Stimulated activated CD4-positive, alpha-beta T cell treated with anti-CD3 and anti-CD28 coated beads, Interleukin-4, amount 100 ng/mL, for 4 hours (primary cell): ENCODE measurements at regions not wholly inside any gene's neighbourhood (a gene's known extent, or its start where the extent isn't known, plus 50 kb on each side); places are given as distances from the start of the nearest gene placed in this dataset.

Experiments used
- DNase-seq, 2 experiments: peaks; one replicate each; pipeline ENCODE4 v3.0.0-alpha.2; 2020

DNA sequence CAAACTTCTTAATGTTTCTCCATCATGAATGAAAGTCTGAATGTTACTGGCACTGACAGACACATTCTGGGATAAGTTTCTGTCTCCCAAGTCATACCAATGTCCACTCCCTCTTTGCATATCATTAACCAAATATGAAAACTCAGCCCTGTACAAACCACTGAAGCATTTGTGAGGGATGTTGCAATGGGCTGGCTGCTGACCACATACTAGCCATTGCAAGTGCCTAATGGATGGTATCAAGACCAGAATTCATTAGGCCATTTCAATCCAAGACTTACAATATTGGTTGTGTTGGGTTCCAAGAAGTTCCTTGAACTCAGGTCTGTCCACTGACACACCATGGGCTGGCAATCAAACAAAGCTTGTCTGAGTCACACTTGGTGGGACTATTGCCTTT is 73.8 kb downstream of the CBLN2 start:
- DNase-seq, result no peak

DNA sequence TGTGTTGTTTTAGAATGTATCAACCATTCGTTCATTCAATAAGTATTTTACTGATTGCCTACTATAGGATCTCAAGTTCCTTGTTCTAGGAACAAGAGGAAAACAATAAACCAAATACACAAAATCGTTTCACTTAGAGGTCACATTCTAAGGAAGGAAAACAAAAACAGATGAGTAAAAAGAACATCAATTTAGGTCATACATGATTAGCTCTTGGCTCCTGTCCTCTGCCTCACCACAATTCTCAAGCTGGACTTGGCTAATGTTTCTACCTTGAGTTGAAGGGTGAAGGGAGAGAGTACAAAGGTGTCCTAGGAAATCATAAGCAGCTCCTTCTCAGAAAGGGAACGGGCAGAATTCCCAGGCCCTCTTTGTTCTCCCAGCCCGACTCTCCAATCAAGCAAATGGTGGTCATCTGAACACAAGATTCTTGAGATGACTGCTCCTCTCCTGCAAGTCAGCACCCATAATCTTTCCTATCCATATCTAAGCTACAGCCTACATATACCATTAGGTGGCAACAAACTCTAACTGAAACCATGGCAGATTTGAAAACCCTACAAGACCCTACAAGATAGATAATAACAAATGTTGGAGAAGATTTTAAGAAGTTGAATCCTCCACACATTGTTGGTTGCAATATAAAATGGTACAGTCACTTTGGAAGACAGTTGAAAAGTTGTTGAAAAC is 76.0 kb downstream of the CBLN2 start:
- DNase-seq, result no peak

DNA sequence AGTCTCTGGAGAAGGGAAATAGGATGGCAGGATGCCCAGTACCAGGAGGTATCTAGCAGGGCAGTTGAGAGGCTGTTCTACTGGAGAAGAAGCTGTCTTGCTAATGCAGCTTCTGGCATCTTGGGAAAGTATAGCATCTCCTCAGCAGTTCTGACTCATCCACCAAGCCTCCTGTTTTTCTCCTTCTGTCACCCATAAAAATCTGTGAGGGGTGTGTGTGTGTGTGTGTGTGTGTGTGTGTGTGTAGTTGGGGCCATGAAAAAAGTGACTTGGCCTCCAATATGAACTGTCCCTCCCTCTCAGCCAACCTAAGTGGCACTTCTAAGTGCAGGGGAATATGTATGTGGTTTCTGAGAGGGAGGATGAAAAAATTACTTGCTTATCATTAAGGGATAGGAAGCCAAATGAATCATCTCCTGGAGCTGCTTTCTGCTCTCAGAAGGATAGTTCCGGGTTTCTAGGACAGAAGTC is 83.9 kb downstream of the CBLN2 start:
- DNase-seq, result no peak

DNA sequence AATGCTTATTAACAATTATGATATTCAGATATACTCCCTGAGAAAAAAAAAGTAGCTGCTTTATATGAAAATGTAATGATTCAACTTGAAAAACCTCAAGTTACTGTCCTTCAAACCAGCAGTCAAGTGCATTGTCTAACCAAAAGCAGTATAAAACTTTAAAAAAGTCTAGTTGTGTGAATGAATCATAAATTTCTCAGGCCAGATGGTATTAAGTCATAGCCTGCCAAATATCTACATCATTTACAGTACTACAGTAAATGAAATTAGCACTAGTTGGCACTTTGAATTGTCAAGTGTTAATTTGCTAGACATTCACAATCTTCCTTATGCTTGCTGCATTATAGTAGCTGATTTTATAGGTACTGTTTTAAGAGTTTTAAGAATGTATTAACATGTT is 85.9 kb downstream of the CBLN2 start:
- DNase-seq, result no peak

DNA sequence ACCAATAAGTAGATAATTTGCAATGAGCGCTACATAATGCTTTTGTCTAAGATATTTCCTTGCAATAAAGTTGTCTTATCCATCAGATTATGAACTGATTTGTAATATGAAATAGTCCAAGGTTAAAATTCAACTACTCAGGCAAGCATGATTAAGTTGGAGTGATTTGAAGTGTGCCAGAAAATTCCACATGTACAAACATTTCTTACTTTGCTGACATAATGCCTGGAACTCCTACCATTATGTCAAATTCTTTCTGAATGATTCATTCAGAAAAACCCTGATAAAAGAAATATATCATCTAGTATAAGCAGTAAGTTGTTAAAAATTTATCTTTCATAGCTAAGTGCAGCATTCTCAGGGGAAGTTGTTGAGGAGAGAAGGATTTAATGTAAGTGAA is 87.3 kb downstream of the CBLN2 start:
- no peak for DNase-seq

DNA sequence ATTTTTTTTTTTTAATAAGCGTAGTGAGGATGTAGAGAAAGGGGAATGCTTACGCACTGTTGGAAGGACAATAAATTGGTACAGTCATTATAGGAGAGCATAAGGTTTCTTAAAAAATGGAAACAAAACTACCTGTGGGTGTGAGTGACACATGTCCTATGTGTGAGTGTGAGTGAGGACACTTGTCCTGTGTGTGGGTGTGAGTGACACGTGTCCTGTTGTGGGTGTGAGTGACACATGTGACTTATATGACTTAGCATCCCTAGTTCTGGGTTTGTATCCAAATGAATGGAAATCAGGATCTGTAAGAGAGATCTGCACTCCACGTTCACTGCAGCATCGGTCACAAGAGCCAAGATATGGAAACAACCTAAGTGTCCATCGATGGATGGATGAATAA is 91.8 kb downstream of the CBLN2 start:
- no peak for DNase-seq

DNA sequence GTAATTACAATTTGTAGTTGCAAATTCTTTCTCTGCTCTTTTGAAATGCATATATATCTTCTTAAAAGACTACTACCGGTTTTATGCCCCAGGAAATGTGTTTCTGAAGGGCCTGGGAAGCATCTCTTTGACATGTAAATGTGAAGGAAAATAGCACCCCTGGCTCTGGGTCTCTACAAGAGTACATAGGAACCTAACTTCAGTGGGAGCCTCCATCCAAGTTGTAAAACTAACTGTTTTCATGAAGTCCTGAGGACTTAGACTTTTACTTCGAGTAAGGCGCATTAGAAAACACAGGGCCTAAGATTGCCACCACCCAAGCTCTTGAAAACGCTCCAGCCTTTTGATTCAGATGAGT is 99.4 kb downstream of the CBLN2 start:
- DNase-seq, result no peak

DNA sequence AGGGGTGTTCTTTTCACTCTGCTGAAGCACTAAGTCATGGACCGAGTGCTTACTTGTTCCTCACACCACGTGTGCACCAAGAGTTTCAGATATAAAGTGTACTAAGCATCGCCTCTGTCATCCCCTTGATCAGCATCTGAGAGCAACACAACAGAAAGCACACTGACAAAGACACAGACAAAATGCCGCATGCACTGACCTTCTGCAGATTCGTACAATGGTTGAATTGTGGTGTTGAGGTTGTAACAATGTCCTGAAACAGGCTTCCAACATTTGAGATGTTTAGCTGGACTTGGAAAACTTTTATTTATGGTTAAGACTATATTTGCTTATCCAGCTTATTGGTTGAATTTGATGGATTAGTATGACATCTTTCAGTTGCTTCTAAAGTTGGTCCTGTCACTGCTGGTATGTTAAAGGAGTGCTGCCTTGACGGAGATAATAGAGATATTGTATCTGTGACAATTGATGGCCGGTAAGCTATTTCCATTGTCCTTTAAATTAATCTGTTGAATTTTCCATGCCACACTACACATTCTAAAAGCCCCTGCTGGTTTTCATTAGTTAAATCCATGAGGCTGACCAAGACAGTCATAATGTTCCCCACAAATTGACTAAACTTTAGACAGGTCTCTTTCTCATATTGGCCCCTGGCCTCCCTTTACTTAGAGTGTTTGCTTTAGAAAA is 99.9 kb downstream of the CBLN2 start:
- DNase-seq, result no peak

DNA sequence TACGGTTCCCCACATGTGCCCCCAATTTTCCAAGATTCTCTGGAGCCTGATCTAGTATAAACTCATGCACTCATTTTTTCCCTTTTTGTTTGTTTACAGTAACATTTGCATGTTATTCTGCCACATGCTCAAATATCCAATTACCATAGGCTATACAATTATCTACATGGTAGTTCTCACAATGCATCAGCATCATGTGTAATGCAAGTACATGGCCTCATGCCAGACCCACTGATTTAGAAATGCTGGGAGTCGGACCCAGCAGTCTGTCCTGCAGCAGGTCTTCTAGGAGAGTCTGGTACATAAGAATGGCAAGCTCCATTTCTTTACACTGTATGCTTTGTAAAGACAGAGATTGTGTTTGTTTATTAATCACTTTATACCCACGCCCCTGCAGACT is 107.7 kb downstream of the CBLN2 start:
- DNase-seq, result no peak

DNA sequence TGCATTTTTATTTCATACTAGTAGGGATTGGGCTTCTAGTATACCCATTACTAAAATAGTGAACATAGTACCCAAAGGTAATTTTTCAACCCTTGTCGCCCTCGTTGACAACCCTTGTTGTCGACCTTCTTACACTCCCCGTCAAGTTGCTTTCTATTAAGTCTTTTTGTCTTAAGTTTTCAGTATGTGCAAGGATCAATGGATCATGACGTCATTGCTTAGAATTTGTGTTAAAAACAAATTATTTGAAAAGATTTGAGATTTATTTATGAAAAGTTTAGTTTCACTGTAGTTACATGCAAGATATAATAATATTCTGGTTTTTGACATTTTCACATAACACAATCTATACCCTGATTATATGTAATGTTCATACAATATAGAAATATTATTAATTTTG is 110.4 kb downstream of the CBLN2 start:
- no peak for DNase-seq

DNA sequence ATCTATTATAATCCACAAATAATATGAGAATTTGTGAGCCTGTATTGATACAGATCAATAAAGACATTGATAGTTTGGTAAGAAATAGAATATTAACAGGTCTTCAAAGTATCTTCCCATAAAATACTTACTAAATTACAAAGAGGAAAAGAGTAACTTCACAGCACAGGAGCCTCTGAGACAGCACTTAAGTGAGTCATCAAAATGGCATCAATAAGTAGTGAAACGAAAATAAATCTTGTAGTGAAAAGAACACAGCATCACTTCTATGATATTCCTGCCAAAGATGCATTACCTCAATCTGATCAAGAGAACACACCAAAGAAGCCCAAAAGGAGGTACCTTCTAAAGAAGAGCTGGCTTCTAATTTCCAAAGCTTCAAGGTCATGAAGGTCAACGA is 116.4 kb downstream of the CBLN2 start:
- no peak for DNase-seq

DNA sequence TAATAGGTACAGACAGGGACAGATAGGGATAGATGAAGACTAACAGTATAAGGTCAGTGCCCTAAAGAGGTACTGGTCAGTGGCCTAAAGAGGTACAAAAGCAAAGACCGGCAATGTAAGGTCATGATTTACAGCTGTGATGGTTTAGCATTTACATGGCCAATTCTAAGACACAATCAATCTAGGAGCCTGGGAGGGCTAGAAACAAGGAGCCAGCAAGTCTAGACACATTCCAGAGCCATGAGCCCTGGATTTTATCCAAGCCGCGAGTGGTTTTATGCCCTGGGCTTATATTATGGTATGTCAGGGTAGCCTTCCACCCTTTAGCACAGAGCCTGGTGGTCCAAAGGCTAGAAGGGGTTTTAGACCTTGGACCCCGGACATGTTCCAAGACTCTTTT is 124.2 kb downstream of the CBLN2 start:
- DNase-seq, result no peak

DNA sequence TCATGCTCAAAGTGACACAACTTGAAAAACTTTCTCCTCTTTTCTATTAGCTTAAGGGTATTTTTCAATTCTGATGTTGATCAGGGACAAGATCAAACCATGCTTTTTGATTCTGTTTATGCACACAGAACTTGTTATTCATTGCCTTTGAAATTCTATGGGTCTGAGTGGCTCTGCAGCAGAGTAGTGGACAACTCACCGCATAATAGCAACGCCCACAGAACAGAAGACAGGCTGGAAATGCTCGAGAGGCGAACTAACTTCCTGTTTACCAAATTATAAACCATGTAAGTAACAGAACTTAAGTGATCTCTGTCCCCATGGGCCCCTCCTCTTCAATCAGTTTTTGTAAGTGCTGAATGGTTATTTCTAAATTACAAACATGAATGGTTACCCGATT is 131.2 kb downstream of the CBLN2 start:
- no peak for DNase-seq

DNA sequence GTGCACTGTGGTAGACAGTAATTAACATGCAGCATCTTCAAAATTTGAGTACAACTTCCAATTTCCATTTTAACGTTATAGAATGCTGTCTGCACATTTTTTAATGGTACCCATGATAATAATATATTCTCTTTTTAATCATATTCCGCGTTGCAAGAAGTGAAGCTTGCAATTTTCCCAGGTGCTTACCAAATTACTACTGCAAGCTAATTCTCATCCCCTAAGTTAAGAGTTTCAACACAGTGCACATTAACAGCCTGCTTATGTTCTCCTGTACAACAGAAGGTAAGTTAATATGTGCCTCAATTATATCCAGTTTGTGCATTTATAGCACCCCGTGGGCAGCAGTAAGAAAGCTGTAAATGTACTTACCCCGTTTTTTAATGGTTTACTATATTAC is 132.9 kb downstream of the CBLN2 start:
- no peak for DNase-seq

DNA sequence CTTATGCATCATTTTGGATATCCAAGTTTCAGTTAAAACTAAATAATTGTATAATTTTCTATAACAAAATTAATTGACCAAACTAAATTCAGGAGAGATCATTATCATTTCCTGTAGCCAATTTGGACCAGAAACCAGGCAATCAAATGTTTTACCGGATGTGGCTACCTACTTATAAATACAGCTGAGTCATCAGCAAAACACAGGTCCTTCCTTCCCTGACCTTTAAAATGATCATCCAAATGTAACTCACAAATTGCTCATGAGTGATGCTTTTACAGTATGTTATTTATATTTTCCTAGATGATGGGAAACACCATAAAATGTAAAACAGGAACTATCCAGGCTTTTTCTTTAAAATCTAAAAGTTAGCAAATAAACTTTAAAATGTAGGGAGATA is 133.7 kb downstream of the CBLN2 start:
- DNase-seq, result no peak

DNA sequence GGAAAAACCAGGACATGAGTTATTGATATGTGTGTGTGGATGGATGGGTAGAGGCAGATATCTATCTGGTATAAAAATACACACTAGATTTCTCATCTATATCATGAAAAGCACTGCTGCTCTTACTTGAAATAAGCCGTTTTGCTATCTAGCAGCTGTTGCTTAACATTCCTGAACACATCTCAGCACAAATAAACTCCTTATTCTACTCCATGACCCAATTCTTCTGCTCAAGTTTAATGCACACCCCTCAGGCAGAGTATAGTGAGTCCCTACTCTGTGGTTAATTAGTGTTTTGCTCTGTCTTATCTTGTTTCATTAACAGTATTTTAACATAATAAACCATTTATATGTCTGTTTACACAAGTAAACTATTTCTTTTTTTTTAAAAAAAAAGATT is 134.2 kb downstream of the CBLN2 start:
- DNase-seq, result no peak

DNA sequence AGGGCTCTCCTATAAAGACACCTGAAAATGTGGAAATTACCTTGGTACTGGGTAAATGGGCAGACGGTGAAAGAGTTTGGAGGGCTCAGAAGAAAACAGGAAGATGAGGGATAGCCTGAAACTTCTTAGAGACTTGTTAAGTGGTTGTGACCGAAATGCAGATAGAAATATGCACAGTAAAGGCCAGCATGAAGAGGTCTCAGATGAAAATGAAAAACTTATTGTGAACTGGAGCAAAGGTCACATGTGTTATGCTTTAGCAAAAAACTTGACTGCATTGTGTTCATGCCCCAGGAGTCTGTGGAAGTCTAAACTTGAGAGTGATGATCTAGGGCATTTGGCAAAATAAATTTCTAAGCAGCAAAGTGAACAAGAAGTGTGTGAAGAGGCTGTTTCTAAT is 137.1 kb downstream of the CBLN2 start:
- no peak for DNase-seq

DNA sequence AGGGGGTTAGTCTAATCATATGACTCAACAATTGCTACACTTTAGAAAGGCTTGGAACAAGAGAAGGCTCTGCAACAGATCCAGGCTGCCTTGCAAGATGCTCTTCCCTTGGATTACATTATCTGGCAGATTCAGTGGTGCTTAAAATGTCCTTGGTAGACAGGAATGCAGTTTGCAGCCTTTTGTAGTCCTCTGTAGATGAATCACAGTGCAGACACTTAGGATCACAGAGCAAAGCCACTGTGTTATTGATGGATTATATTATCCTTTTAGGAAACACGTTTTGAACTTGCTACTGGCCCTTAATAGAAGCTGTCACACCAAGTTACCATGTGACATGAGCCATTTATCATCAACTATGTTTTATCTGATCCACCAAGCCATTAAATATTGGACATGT is 152.2 kb downstream of the CBLN2 start:
- DNase-seq, result no peak

DNA sequence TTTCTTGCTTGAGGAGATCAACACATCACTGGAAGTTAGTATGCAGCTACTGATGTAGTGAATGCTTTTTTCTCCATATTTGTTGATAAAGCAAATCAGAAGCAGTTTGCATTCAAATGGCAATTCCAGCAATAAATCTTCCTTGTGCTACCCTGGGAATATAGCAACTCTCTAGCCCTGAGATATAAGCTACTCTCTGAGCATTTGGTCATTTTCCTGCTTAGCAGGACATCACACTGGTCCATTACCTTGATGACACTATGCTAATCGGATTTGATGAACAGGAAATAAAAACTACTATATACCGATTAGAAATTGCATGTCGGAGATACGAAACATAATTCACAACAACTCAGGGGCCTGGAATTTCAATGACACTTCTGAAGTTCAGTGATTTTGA is 152.7 kb downstream of the CBLN2 start:
- DNase-seq, result no peak

DNA sequence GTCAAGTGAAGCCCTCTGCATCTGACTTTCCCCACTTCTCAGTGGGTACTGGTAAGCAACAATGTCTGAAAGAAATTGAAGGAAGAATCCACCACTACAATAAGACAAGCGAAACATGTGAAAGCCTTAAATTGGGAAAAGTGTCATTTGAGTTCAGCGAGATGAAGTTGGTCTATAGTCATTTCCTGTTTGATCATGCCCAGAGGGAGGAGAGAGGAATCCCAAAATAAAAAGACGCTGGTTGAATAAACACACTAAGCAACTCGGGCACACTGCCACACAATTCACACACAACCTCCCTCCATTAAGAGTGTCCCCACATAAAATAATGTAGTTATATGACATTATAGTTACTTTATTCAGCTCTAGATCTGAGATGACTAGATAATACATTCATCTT is 166.1 kb downstream of the CBLN2 start:
- DNase-seq, result no peak

DNA sequence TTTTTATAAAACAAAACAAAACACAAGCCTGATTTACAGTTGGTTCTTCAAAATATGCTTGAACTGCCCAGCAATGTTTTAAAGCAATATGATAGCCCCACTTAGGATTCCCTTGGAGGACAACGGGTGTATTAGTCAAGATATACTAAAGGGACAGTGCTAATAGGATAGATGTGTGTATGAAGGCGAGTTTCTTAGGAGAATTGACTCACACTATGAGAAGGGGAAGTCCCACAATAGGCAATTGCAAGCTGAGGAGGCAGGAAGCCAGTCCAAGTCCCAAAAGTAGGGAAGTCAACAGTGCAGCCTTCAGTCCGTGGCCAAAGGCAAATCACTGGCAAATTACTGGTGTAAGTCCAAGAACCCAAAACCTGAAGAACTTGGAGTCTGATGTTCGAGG is 167.9 kb downstream of the CBLN2 start:
- no peak for DNase-seq

DNA sequence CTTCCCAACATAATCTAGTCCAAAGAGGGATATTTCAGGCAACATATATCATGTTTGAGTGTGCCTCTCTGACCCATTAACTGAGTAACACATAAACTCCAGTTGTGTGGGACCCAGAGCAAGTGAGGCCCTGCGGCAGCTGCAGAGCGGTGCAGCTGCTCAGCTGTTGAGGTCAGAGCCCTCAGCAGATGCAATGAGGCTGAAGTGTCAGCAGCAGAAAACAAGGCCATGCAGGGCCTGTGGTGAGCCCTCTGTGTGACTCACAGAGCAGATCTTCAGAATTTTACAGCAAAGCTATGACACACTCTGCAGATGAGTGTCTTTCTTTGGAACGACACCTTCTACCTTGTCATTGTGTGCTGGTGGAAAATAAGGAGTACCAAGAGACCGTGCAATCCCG is 168.5 kb downstream of the CBLN2 start:
- DNase-seq, result no peak

DNA sequence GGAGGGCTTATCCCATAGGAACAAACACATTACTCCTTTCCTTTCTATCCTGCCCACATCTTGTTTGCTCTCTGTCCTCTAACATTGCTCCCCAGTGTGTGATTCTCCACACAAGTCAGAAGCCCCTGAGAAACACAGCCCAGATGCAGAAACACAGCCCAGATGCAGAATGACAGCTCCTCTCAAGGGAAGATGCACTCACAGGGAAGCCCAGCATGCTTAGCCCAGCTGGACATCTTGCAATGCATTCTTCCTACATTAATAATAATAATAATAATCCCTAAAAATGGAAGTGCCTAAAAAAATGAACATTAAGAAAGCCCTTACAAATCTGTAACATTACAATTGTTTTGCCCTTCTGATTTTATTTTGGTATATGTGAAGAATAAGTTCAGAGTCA is 172.1 kb downstream of the CBLN2 start:
- DNase-seq, result no peak

DNA sequence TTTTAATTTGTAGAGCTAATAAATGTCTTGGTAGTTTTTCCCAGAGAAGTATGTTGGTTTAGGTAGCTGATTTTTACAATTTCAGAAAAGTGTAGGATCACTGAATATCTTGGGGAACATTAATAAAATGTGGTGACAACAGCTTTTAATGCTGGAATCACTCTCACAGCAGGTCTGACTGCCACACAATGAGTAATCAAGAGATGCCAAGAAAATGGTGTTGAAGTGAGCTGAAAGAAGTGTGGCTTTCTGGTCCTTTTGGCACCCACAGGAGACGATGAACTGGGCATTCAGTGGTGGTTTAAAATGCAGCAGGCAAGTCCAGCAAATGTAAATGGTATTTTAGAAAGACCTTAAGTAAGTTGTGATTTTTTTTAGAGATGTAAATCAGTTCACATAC is 175.8 kb downstream of the CBLN2 start:
- no peak for DNase-seq

DNA sequence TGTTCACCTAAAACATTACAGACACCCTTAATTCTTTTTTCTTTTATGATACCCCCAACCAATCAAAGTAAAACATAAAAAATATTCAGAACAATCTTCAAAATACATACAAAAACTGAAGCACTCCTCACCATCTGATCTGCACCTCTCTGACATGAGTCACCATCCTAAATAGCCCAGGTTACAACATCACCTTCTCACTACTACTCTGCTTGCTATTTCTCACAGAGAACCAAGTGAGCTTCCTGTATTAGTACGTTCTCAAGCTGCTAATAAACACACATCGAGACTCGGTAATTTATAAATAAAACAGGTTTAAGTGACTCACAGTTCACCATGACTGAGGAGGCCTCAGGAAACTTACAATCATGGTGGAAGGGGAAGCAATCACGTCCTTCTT is 183.5 kb downstream of the CBLN2 start:
- no peak for DNase-seq
